B cell (primary cell): ENCODE measurements at regions not wholly inside any gene's neighbourhood (a gene's known extent, or its start where the extent isn't known, plus 50 kb on each side); places are given as distances from the start of the nearest gene placed in this dataset.

ENCODE experiments used
- CTCF ChIP-seq: fragments of 200-600 bp; IDR thresholded peaks from one replicate; pipeline ENCODE4 v1.8.0; 2022; ENCODE audit warnings: antibody characterized with exemption, mild to moderate bottlenecking
- EZH2 ChIP-seq: IDR thresholded peaks from 2 replicates; pipeline ENCODE4 v1.6.1; 2012; ENCODE audit warnings: borderline replicate concordance, low read depth, mild to moderate bottlenecking, moderate library complexity, low read length; ENCODE audit not compliant: insufficient read depth, poor library complexity, severe bottlenecking

- TF ChIP-seq CTCF (no peak), EZH2 (no peak)
Observed at GRCh38 chr5:156095709-156096241, 231.2 kb upstream of the SGCD start.
